ENCODE measurements at regions not wholly inside any gene's neighbourhood (a gene's known extent, or its start where the extent isn't known, plus 50 kb on each side); places are given as distances from the start of the nearest gene placed in this dataset.
A peak's percentile ranks its signal among the peaks of the same experiment; 100 is the strongest.

GRCh38 chr21:35239811-35240219 lies 190.7 kb upstream of the RUNX1 start:
- dilution Hi-C loops (cut with MboI; ENCODE audit: extremely low pct_ligation_motif_present, low sequenced_read_pairs) = no loop called here
- TF ChIP-seq GATA2 (IDR thresholded peaks at IDR 0.05; ENCODE audit: insufficient read depth, insufficient read length, low read depth, low read length) (no peak), POLR2AphosphoS5 (IDR thresholded peaks at IDR 0.05; ENCODE audit: insufficient read depth, low read depth, low read length) (no peak), POLR2A (IDR thresholded peaks at IDR 0.05; ENCODE audit: low read depth, low read length) (no peak), FOS (IDR thresholded peaks at IDR 0.05; ENCODE audit: borderline replicate concordance, insufficient read depth, low read length) (no peak), MYC (IDR thresholded peaks at IDR 0.05; ENCODE audit: low read depth, low read length) (no peak), MAX (IDR thresholded peaks at IDR 0.05; ENCODE audit: insufficient read depth, insufficient read length) (no peak), EZH2 (IDR thresholded peaks at IDR 0.05; ENCODE audit: borderline replicate concordance, low read depth, low read length, severe bottlenecking) (no peak), CTCF (IDR thresholded peaks at IDR 0.05; ENCODE audit: extremely low read depth in 1 of 2, insufficient read depth in 1 of 2, low read depth in 1 of 2, low read length in 2 of 2) (no peak), JUN (IDR thresholded peaks at IDR 0.05; ENCODE audit: borderline replicate concordance, insufficient read depth, insufficient read length, low read depth) (no peak)

More at GRCh38 chr21:35239811-35240219, 190.7 kb upstream of the RUNX1 start:
- no peaks in the 10 kb centered on the region for H4K20me1 ChIP-seq (replicated peaks; ENCODE audit: control insufficient read depth, extremely low read depth, insufficient read depth, low read length)
- no peak overlapping the region for H2AFZ ChIP-seq (ENCODE audit: low read depth, low read length)
- POLR2A ChIA-PET = no interaction called here
- intact Hi-C loops (cut with micrococcal nuclease) = no loop called here
- DNase-seq (ENCODE audit: low read depth, low spot score) (peak; percentile 6), FAIRE-seq (no peak)
- H3K4me2 ChIP-seq (ENCODE audit: insufficient read depth, low read length) = no peak overlapping the region
- no peak overlapping the region for H3K27ac ChIP-seq (ENCODE audit: insufficient read depth, low read depth, low read length)
- no peaks in the 10 kb centered on the region for H3K36me3 ChIP-seq (ENCODE audit: control insufficient read depth in 2 of 2, extremely low read depth in 1 of 2, insufficient read depth in 2 of 2, low read length in 2 of 2)
- H3K9ac ChIP-seq (replicated peaks; ENCODE audit: extremely low read depth, insufficient read depth, low read length) = no peak overlapping the region
- H3K79me2 ChIP-seq (ENCODE audit: control insufficient read depth, insufficient read depth, low read length) = no peaks in the 10 kb centered on the region
- no TSS peak for BruUV-seq (replicated peaks)
- H3K4me1 ChIP-seq (ENCODE audit: control insufficient read depth, extremely low read depth, insufficient read depth, low read length) = no peaks in the 10 kb centered on the region
- CTCF ChIA-PET = interaction anchor here (0.5 to 1.2 kb wide), 2 partner anchors 17 kb away, joined by 3 read pairs; no protein-coding TSS in a partner anchor
- H3K4me3 ChIP-seq (replicated peaks in 1 of 3; ENCODE audit: insufficient read depth in 1 of 3, low read depth in 1 of 3, low read length in 3 of 3) = no peak overlapping the region
- no peaks in the 10 kb centered on the region for H3K9me1 ChIP-seq (replicated peaks; ENCODE audit: control insufficient read depth, extremely low read depth, insufficient read depth, low read length)
- no peaks in the 10 kb centered on the region for H3K9me3 ChIP-seq (replicated peaks; ENCODE audit: control insufficient read depth, insufficient read depth, low read length)
- H3K27me3 ChIP-seq (ENCODE audit: control insufficient read depth in 2 of 2, insufficient read depth in 2 of 2, low read length in 2 of 2) = peaks cover 0 to 2% of the 10 kb centered on the region in 2 experiments

All from endothelial cell of umbilical vein (primary cell).